Transverse colon (tissue), 4 donors: ENCODE measurements at regions not wholly inside any gene's neighbourhood (a gene's known extent, or its start where the extent isn't known, plus 50 kb on each side); places are given as distances from the start of the nearest gene placed in this dataset.
A peak's percentile ranks its signal among the peaks of the same experiment; 100 is the strongest.

Experiments used
- DNase-seq: peaks from one replicate; pipeline ENCODE4 v3.0.0-alpha.2; 2019
- H3K27ac ChIP-seq, 4 donors: fragments of 200-600 bp; sonication (generic); 2 replicates each; pipeline ENCODE4 v1.5.1; 2016 to 2018; ENCODE audit warnings: inconsistent platforms in 4 of 4
- H3K27me3 ChIP-seq: fragments of 200-600 bp; sonication (generic); 2 replicates; pipeline ENCODE4 v1.5.1; 2017; ENCODE audit warnings: inconsistent platforms
- H3K36me3 ChIP-seq, 4 donors: fragments of 200-600 bp; sonication (generic); 2 replicates each; pipeline ENCODE4 v1.5.1; 2017 to 2019; ENCODE audit warnings: inconsistent platforms in 4 of 4
- H3K4me1 ChIP-seq, 4 donors: fragments of 200-600 bp; sonication (generic); 2 replicates each; pipeline ENCODE4 v1.5.1; 2017 to 2020; ENCODE audit warnings: inconsistent platforms in 4 of 4
- H3K4me3 ChIP-seq, 4 donors: fragments of 200-600 bp; sonication (generic); 1 replicate in 1 of 4; 2 replicates in 3 of 4; pipeline versions ENCODE4 v1.5.1 to v1.6.1; 2017 to 2019; ENCODE audit warnings: inconsistent platforms in 4 of 4
- H3K9me3 ChIP-seq, 2 donors: fragments of 200-600 bp; sonication (generic); 2 replicates each; pipeline ENCODE4 v1.5.1; 2017 to 2019; ENCODE audit warnings: inconsistent platforms in 2 of 2
- EP300 ChIP-seq: sonication (generic); formaldehyde crosslinking; IDR thresholded peaks from one replicate; pipeline ENCODE4 v1.6.1; 2017; ENCODE audit warnings: antibody characterized with exemption, low read depth
- POLR2A ChIP-seq: fragments of 450-650 bp; IDR thresholded peaks from one replicate; pipeline ENCODE4 v1.6.1; 2016; ENCODE audit warnings: antibody characterized with exemption, mild to moderate bottlenecking, moderate library complexity
- POLR2AphosphoS5 ChIP-seq, 3 donors: sonication (generic); formaldehyde crosslinking; IDR thresholded peaks; one replicate each; pipeline ENCODE4 v1.6.1; 2016; ENCODE audit warnings: antibody characterized with exemption in 3 of 3
- WGBS, 2 donors: methylation state at CpG; one replicate each; pipeline ENCODE4 v1.1.5; 2018; ENCODE audit warnings: low coverage in 1 of 2; 5-methylcytosine and 5-hydroxymethylcytosine counted together
- in situ Hi-C, 4 donors: fragments of 200-750 bp; cut with MboI; loops; one replicate each; pipeline versions ENCODE4 v1.15.0 to v1.15.1; 2017; ENCODE audit warnings: low sequenced_read_pairs in 3 of 4, low pct_ligation_motif_present in 1 of 4, low pct_unique_long_range_greater_than_20kb in 1 of 4
- intact Hi-C: fragments of 100-400 bp; cut with DNase I; formaldehyde crosslinking; loops from one replicate; pipeline ENCODE4 v1.15.1; 2023; ENCODE audit warnings: low total_unique reads
- TF ChIP-seq, protein P1 (sequence below), 5 experiments: fragments of 200-600 bp in 3 of 5; fragments of 450-650 bp in 2 of 5; sonication (generic) in 3 of 5; IDR thresholded peaks; 1 replicate in 2 of 5; 2 replicates in 3 of 5; pipeline ENCODE4 v1.5.1; 2016 to 2017; ENCODE audit warnings: antibody characterized with exemption in 5 of 5, inconsistent platforms in 3 of 5, mild to moderate bottlenecking in 2 of 5, moderate library complexity in 1 of 5

DNA sequence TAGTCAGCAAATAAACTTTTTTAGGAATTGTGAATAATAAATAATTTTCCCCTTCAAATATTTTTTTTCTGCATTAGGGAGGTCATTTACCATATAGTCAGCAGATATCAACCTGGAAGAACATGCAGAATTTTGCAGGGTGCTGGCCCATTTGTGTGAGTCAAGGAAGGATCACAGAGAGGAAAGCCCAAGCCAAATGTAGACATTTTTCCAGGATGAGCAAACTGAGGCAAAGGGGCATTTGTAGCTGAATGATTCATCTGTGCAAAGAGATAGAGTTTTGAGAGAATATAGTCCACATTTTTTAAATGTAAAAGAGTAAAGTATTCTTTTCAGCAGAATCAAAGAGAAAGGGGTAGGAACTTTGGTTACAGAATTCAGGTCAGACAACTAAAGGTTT is 555.5 kb upstream of the MARCKS start:
- no peaks in the 10 kb centered on the region for H3K27me3 ChIP-seq
- H3K4me3 ChIP-seq, result no peak overlapping the region
- no peak for DNase-seq
- H3K9me3 ChIP-seq, result no peaks in the 10 kb centered on the region
- no peaks in the 10 kb centered on the region for H3K4me1 ChIP-seq
- TF ChIP-seq POLR2AphosphoS5 (IDR thresholded peaks at IDR 0.05) (no peak), EP300 (no peak), POLR2A (no peak)
- TF ChIP-seq, protein P1, sequence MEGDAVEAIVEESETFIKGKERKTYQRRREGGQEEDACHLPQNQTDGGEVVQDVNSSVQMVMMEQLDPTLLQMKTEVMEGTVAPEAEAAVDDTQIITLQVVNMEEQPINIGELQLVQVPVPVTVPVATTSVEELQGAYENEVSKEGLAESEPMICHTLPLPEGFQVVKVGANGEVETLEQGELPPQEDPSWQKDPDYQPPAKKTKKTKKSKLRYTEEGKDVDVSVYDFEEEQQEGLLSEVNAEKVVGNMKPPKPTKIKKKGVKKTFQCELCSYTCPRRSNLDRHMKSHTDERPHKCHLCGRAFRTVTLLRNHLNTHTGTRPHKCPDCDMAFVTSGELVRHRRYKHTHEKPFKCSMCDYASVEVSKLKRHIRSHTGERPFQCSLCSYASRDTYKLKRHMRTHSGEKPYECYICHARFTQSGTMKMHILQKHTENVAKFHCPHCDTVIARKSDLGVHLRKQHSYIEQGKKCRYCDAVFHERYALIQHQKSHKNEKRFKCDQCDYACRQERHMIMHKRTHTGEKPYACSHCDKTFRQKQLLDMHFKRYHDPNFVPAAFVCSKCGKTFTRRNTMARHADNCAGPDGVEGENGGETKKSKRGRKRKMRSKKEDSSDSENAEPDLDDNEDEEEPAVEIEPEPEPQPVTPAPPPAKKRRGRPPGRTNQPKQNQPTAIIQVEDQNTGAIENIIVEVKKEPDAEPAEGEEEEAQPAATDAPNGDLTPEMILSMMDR (IDR thresholded peaks at IDR 0.05), result no peak
- no peak overlapping the region for H3K27ac ChIP-seq
- no peaks in the 10 kb centered on the region for H3K36me3 ChIP-seq
- intact Hi-C loops, result loop anchor here (10.0 kb wide), 1 partner anchor 553 kb away; the partner anchor contains the start of gene MARCKS
- in situ Hi-C loops, result loop anchor here in 3 of 4 donors (10.0 to 25.0 kb wide), 3 partner anchors 561 to 586 kb away; partner anchors contain the start of gene MARCKS (in 1 of the 3)

DNA sequence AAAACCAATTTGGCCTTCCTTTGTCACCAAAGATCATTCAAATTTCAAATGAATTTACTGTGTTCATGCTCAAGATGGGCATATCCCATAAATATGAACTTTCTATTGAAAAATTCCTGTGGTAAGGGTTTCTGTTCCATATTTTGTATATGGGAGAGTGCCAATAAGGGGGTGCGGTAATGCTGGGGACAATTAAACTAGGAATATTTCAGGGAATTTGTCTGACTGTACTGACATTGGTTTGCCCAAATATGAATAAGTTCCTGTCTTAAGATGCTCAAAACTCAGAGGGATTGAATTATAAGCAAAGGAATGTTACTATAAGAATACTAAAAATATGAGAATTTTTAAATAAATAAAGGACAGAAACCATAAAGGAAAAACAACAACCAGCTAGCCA is 553.0 kb upstream of the MARCKS start:
- Histone ChIP-seq H3K9me3 (no peaks in the 10 kb centered on the region), H3K4me1 (no peaks in the 10 kb centered on the region), H3K27ac (no peak overlapping the region), H3K36me3 (no peaks in the 10 kb centered on the region), H3K4me3 (no peak overlapping the region), H3K27me3 (no peaks in the 10 kb centered on the region)
- WGBS, 2 donors, result 100% methylated on average over 1 of the region's 1 CpG
- intact Hi-C loops (loop anchor here (10.0 kb wide), 1 partner anchor 551 kb away; the partner anchor contains the start of gene MARCKS), in situ Hi-C loops (loop anchor here in 3 of 4 donors (10.0 to 25.0 kb wide), 3 partner anchors 558 to 583 kb away; partner anchors contain the start of gene MARCKS (in 1 of the 3))
- no peak for DNase-seq
- TF ChIP-seq POLR2AphosphoS5 (IDR thresholded peaks at IDR 0.05) (no peak), POLR2A (no peak), EP300 (no peak)
- TF ChIP-seq, protein P1 (IDR thresholded peaks at IDR 0.05), result no peak

- no peaks in the 10 kb centered on the region for H3K27me3 ChIP-seq
- in situ Hi-C loops, result loop anchor here in 3 of 4 donors (10.0 to 25.0 kb wide), 3 partner anchors 556 to 581 kb away; partner anchors contain the start of gene MARCKS (in 1 of the 3)
Measured at GRCh38 chr6:113306552-113307145, 550.5 kb upstream of the MARCKS start.

DNA sequence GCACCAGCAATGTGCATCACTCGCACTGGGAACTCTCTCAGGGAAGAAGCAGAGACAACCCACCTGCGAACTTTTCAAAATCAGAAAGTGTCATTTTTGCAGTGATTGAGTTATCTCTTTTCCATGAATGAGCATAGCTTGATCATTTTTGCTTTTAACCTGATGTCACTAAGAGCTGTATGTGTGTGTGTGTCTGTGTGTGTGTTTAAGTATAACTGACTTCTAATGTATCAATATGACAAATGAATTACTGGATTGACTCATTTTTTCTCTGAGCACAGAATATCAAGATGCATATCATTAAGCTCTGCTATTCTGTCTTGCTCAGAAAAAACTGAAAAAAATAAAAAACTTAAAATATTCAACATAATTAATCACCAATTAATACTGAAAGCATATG is 548.9 kb upstream of the MARCKS start:
- DNase-seq, result no peak
- Histone ChIP-seq H3K27ac (no peak overlapping the region), H3K9me3 (no peaks in the 10 kb centered on the region), H3K4me3 (no peak overlapping the region), H3K27me3 (no peaks in the 10 kb centered on the region), H3K36me3 (no peaks in the 10 kb centered on the region), H3K4me1 (no peaks in the 10 kb centered on the region)
- no peak for TF ChIP-seq EP300
- TF ChIP-seq, protein P1 (IDR thresholded peaks at IDR 0.05), result no peak
- no peak for TF ChIP-seq POLR2A
- no peak for TF ChIP-seq POLR2AphosphoS5 (IDR thresholded peaks at IDR 0.05)
- intact Hi-C loops (loop anchor here (10.0 kb wide), 1 partner anchor 547 kb away; the partner anchor contains the start of gene MARCKS), in situ Hi-C loops (loop anchor here in 3 of 4 donors (10.0 to 25.0 kb wide), 3 partner anchors 554 to 579 kb away; partner anchors contain the start of gene MARCKS (in 1 of the 3))
- WGBS, 2 donors, result 80 to 81% methylated on average over 1 to 2 of the region's 2 CpGs

More at GRCh38 chr6:113306552-113307145, 550.5 kb upstream of the MARCKS start:
- no peaks in the 10 kb centered on the region for H3K36me3 ChIP-seq
- DNase-seq, result peak; percentile 83
- no peaks in the 10 kb centered on the region for H3K9me3 ChIP-seq
- intact Hi-C loops, result loop anchor here (10.0 kb wide), 1 partner anchor 548 kb away; the partner anchor contains the start of gene MARCKS
- no peak for TF ChIP-seq POLR2A
- TF ChIP-seq, protein P1 (IDR thresholded peaks at IDR 0.05), result peak; percentile 64 to 79 (median 69)
- no peak overlapping the region for H3K27ac ChIP-seq
- no peak overlapping the region for H3K4me3 ChIP-seq
- WGBS, 2 donors, result 44 to 100% methylated on average over 1 to 5 of the region's 5 CpGs
- H3K4me1 ChIP-seq, result no peaks in the 10 kb centered on the region
